AG04449 (cell line): ENCODE measurements at regions not wholly inside any gene's neighbourhood (a gene's known extent, or its start where the extent isn't known, plus 50 kb on each side); places are given as distances from the start of the nearest gene placed in this dataset.

Experiments
- CTCF ChIA-PET: fragments of 350-600 bp; formaldehyde crosslinking; extraction: SDS; loops from one replicate; lab custom pipeline; 2021; ENCODE audit warnings: antibody characterized with exemption; lab: Yijun Ruan, JAX
- POLR2A ChIA-PET: fragments of 400-600, 350-600 bp; formaldehyde crosslinking; extraction: SDS; loops from one replicate; lab custom pipeline; 2020; ENCODE audit warnings: antibody characterized with exemption, inconsistent platforms; lab: Yijun Ruan, JAX
- DNase-seq: peaks from one replicate; pipeline ENCODE4 v3.0.0-alpha.2; 2010; ENCODE audit warnings: low read depth, low spot score
- H3K4me3 ChIP-seq: 2 replicates; pipeline ENCODE4 v1.5.1; 2011; ENCODE audit warnings: low read depth, mild to moderate bottlenecking, control low read depth, low read length
- TF ChIP-seq, protein P1 (sequence below): IDR thresholded peaks from one replicate; pipeline ENCODE4 v1.5.1; 2011; ENCODE audit warnings: mild to moderate bottlenecking, moderate library complexity, low read length, control low read depth, inconsistent platforms; ENCODE audit not compliant: insufficient read depth; ENCODE audit errors: missing control alignments

DNA sequence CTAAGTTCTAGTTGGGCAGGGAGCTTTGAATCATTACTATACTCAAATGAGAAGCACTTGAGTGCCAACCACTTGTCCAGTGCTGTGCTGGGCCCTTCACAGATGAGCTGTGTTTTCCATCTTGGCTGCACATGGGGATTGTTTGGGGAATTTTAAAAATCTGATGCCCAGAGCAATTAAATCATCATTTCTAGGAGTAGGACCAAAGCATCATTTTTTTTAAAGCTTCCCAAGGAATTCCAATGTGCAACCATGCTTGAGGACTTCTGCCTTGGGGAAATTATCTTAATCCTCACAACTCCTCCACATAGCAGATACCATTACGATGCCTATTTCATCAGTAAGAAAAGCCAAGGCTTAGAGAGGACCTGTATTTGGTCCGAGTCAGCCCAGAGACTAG lies 131.4 kb downstream of the TMEM174 start:
- TF ChIP-seq, protein P1, sequence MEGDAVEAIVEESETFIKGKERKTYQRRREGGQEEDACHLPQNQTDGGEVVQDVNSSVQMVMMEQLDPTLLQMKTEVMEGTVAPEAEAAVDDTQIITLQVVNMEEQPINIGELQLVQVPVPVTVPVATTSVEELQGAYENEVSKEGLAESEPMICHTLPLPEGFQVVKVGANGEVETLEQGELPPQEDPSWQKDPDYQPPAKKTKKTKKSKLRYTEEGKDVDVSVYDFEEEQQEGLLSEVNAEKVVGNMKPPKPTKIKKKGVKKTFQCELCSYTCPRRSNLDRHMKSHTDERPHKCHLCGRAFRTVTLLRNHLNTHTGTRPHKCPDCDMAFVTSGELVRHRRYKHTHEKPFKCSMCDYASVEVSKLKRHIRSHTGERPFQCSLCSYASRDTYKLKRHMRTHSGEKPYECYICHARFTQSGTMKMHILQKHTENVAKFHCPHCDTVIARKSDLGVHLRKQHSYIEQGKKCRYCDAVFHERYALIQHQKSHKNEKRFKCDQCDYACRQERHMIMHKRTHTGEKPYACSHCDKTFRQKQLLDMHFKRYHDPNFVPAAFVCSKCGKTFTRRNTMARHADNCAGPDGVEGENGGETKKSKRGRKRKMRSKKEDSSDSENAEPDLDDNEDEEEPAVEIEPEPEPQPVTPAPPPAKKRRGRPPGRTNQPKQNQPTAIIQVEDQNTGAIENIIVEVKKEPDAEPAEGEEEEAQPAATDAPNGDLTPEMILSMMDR, result no peak
- no peak overlapping the region for H3K4me3 ChIP-seq
- DNase-seq, result no peak
- CTCF ChIA-PET, result interaction anchor here (0.8 to 2.2 kb wide), 8 partner anchors 25 to 151 kb away, joined by 3 to 12 read pairs (median 4); no protein-coding TSS in a partner anchor
- POLR2A ChIA-PET, result interaction anchor here (1.0 kb wide), 1 partner anchor 144 kb away, joined by 4 read pairs; the partner anchor contains the start of gene FOXD1

DNA sequence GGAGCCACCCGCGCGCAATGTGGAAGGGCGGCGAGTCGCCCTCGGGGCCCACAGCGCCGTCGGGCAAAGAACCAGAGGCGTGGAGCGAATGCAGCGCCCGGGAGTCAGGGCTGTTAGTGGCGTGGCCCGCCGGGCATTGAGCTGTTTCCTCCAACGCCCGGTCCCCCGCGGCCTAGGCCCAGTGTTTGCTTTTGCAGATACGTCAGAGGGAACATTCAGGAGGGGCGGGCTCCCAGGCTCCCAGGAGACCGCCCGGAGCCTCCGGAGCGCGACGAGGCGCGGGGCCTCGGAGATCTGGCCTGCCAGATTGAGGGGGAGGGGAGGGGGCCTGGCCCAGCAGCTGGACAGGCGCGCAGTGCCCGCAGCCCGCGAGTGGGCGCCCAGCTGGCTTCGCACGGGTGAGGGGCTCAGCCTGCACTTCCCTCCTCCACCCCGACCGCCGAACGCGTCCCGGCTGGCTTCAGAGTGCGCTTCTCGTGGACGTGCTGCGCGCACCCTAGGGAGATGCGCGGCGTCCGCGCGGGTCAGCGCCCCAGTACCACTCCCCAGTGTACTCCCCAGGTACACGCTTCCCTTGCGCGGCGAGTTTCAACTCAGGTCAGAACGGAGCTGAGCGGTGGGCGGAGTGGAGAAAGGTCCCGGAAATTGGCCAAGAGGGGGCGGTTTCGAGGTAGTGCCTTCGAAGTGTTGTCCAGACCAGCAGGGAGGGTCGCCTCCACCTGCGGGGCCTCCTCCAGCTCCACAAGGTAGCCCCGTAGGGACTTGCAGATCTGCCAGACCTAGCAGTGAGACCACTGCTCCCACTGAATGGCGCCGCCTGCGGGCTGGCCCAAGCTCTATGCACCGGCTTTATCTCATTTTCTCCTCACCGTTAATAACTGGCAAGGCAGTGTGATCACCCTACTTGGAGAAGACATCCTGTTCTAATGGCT lies 130.4 kb downstream of the TMEM174 start:
- ChIA-PET POLR2A (interaction anchor here (1.0 to 1.3 kb wide), 3 partner anchors 138 to 145 kb away, joined by 3 to 4 read pairs (median 4); partner anchors contain the start of gene FOXD1), CTCF (interaction anchor here (0.8 to 2.3 kb wide), 10 partner anchors 11 to 151 kb away, joined by 3 to 10 read pairs (median 4); no protein-coding TSS in a partner anchor)
- DNase-seq, result no peak
- H3K4me3 ChIP-seq, result no peak overlapping the region
- TF ChIP-seq, protein P1, result no peak

GRCh38 chr5:73302797-73303147 lies 129.8 kb downstream of the TMEM174 start:
- DNase-seq, result no peak
- TF ChIP-seq, protein P1, result no peak
- no peak overlapping the region for H3K4me3 ChIP-seq
- CTCF ChIA-PET, result interaction anchor here (1.0 to 2.3 kb wide), 4 partner anchors 11 to 169 kb away, joined by 3 to 8 read pairs (median 5); no protein-coding TSS in a partner anchor
- POLR2A ChIA-PET, result interaction anchor here (1.3 kb wide), 1 partner anchor 146 kb away, joined by 4 read pairs; the partner anchor contains the start of gene FOXD1

- TF ChIP-seq, protein P1, result no peak
- ChIA-PET CTCF (interaction anchor here (1.2 to 5.8 kb wide), 4 partner anchors 9 to 150 kb away, joined by 4 to 53 read pairs (median 6); no protein-coding TSS in a partner anchor), POLR2A (interaction anchor here (1.0 kb wide), 1 partner anchor 147 kb away, joined by 4 read pairs; the partner anchor contains the start of gene FOXD1)
Observed at GRCh38 chr5:73301208-73301901, 128.4 kb downstream of the TMEM174 start.

DNA sequence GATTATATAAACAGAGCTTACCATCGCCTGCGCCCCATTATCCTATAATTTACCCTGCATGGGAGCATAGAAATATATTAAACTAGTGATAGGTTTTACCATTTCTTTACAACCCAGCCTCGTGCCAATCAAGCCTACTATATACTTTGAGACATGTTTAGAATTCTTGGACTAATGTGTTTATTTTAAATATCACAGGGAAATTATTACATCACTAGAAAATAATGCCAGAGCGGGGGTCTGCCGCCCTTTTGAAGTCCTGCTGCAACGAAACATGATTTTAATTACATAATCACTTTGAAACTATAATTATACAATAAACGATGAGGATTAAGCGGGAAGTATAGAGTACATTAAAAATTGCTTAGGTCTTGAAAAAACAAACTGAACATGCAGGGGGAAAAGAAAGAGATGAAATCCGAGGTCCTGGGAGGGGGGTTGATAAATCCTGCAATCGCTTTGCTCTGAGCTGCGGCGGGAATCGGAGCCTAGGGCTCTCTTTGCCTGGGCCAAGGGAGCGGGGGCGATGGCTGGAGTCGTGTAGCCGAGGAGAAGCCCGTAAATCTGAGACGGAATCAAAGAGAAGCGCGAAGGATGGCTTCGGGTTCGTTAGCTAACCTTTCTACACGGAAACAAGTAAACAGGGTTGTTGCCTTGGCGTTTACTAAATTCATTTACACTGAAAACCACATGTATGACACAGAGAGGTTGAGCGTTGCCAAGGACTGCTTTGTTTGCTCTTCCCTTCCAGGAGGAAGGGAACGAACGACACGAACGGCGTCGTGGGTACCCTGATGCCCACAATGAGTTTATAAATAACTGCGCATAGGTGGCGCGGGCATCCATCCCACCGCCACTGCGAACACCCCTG lies 127.6 kb downstream of the TMEM174 start:
- POLR2A ChIA-PET, result interaction anchor here (1.0 kb wide), 1 partner anchor 148 kb away, joined by 4 read pairs; the partner anchor contains the start of gene FOXD1
- CTCF ChIA-PET, result interaction anchor here (0.6 to 5.8 kb wide), 5 partner anchors 10 to 151 kb away, joined by 3 to 53 read pairs (median 5); no protein-coding TSS in a partner anchor
- H3K4me3 ChIP-seq, result no peak overlapping the region
- TF ChIP-seq, protein P1, result no peak
- DNase-seq, result no peak

More at GRCh38 chr5:73301208-73301901, 128.4 kb downstream of the TMEM174 start:
- no peak overlapping the region for H3K4me3 ChIP-seq
- DNase-seq, result no peak
